ENCODE measurements at regions not wholly inside any gene's neighbourhood (a gene's known extent, or its start where the extent isn't known, plus 50 kb on each side); places are given as distances from the start of the nearest gene placed in this dataset.

DNA sequence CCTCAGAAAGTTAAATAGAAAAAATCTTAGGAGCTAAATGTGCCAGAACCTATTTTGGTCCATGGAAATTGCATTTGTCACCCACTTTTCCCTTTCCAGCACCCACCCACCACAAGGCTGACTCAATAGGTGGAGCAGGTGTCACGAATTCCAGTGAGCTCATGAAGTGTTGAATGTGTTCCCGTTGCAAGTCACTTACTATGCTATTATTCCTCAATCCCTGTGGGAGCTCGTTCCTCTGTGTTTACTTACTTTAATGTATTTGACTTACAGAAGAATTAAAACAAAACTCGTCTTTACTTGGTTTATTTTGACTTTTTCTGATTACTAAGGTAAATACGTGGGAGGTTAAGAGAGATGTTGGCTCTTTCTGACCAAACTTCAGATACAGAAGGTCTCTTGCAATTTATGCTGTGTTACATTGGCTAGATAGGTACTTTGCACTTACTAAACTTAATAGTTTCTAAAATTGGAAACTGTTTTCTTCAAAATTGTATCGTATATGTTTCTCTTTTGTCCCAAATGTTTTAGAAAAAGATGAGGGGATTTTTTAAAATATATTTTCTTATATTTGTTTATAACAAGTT, 269.4 kb upstream of the NOVA1 start:
- TF ChIP-seq CTCF (IDR thresholded peaks at IDR 0.05; ENCODE audit: low read depth, low read length): no peak
- TF ChIP-seq POLR2A (IDR thresholded peaks at IDR 0.05; ENCODE audit: extremely low read depth, insufficient read length): no peak
- TF ChIP-seq, protein P1, sequence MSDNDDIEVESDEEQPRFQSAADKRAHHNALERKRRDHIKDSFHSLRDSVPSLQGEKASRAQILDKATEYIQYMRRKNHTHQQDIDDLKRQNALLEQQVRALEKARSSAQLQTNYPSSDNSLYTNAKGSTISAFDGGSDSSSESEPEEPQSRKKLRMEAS (IDR thresholded peaks at IDR 0.05; ENCODE audit: low read depth, low read length): no peak
- TF ChIP-seq MYC (IDR thresholded peaks at IDR 0.05; ENCODE audit: low read depth, low read length): no peak
